Smooth muscle cell of the brain vasculature (primary cell): ENCODE measurements at regions not wholly inside any gene's neighbourhood (a gene's known extent, or its start where the extent isn't known, plus 50 kb on each side); places are given as distances from the start of the nearest gene placed in this dataset.
"Not testable (repeated sequence)": the region's sequence is repeated elsewhere in the genome, so short reads cannot be mapped to it uniquely, and the experiment has no call there.

ENCODE experiments used
- DNase-seq: peaks from one replicate; pipeline ENCODE4 v3.0.0-alpha.2; 2012; ENCODE audit warnings: low read depth, low spot score

- DNase-seq = no peak
Measured at GRCh38 chr5:158267228-158267627, 408.3 kb upstream of the CLINT1 start.

GRCh38 chr5:158265931-158266700 is 407.2 kb upstream of the CLINT1 start:
- no peak for DNase-seq

GRCh38 chr5:158265346-158265745 is 406.4 kb upstream of the CLINT1 start:
- DNase-seq = no peak

GRCh38 chr5:158264264-158264663 is 405.3 kb upstream of the CLINT1 start:
- no peak for DNase-seq

- DNase-seq = no peak
Measured at GRCh38 chr5:158261674-158262367, 402.9 kb upstream of the CLINT1 start.

- DNase-seq = no peak
Measured at GRCh38 chr5:158256096-158256495, 397.2 kb upstream of the CLINT1 start.

GRCh38 chr5:158255609-158256008 is 396.7 kb upstream of the CLINT1 start:
- no peak for DNase-seq

- no peak for DNase-seq
Measured at GRCh38 chr5:158246661-158247060, 387.7 kb upstream of the CLINT1 start.

GRCh38 chr5:158245513-158245912 is 386.6 kb upstream of the CLINT1 start:
- no peak for DNase-seq

- DNase-seq = no peak
Measured at GRCh38 chr5:158244882-158245281, 385.9 kb upstream of the CLINT1 start.

- no peak for DNase-seq
Measured at GRCh38 chr5:158236511-158237335, 377.8 kb upstream of the CLINT1 start.

- no peak for DNase-seq
Measured at GRCh38 chr5:158235159-158235547, 376.2 kb upstream of the CLINT1 start.

GRCh38 chr5:158234323-158235158 is 375.6 kb upstream of the CLINT1 start:
- DNase-seq = peak; percentile 84

- DNase-seq = no peak
Measured at GRCh38 chr5:158233735-158234322, 374.9 kb upstream of the CLINT1 start.

- not testable (repeated sequence) for DNase-seq
Measured at GRCh38 chr5:158227314-158227713, 368.4 kb upstream of the CLINT1 start.

GRCh38 chr5:158226496-158226895 is 367.6 kb upstream of the CLINT1 start:
- no peak for DNase-seq

- DNase-seq = no peak
Measured at GRCh38 chr5:158224253-158224652, 365.3 kb upstream of the CLINT1 start.

GRCh38 chr5:158223054-158223600 is 364.2 kb upstream of the CLINT1 start:
- DNase-seq = no peak

GRCh38 chr5:158212917-158213316 is 354.0 kb upstream of the CLINT1 start:
- DNase-seq = no peak

- DNase-seq = no peak
Measured at GRCh38 chr5:158212237-158212636, 353.3 kb upstream of the CLINT1 start.
